Endothelial cell of umbilical vein (primary cell): ENCODE measurements at regions not wholly inside any gene's neighbourhood (a gene's known extent, or its start where the extent isn't known, plus 50 kb on each side); places are given as distances from the start of the nearest gene placed in this dataset.

ENCODE experiments used
- BruUV-seq: library from RNA; stranded (reverse); fragments of 400-500 nt; replicated peaks from 2 replicates; lab custom pipeline; 2021; lab: Mats Ljungman, UMichigan
- CTCF ChIA-PET: fragments of 300-600, 350-600 bp; sonication (Branson Sonifier 250); formaldehyde crosslinking; loops from one replicate; lab custom pipeline; 2021; ENCODE audit warnings: antibody characterized with exemption, inconsistent platforms; lab: Charles Lee
- POLR2A ChIA-PET: fragments of 300-600, 350-600 bp; sonication (Branson Sonifier 250); formaldehyde crosslinking; loops from one replicate; lab custom pipeline; 2021; ENCODE audit warnings: antibody characterized with exemption, inconsistent platforms; lab: Charles Lee
- DNase-seq: peaks from one replicate; pipeline ENCODE4 v3.0.0-alpha.2; 2011; ENCODE audit warnings: low read depth, low spot score
- FAIRE-seq: peaks from 2 replicates; lab custom pipeline; 2011; peaks lifted over from hg19 to GRCh38; lab: Jason Lieb, UNC
- H2AFZ ChIP-seq: 2 replicates; pipeline ENCODE4 v1.6.0; 2012; ENCODE audit warnings: low read depth, low read length, control low read depth, inconsistent platforms
- H3K27ac ChIP-seq: 2 replicates; pipeline ENCODE4 v1.5.1; 2011; ENCODE audit warnings: low read depth, mild to moderate bottlenecking, control low read depth, low read length, moderate library complexity; ENCODE audit not compliant: insufficient read depth
- H3K27me3 ChIP-seq, 2 experiments: 2 replicates each; pipeline versions ENCODE4 v1.6.0 to v1.6.1; 2011; ENCODE audit warnings: low read length in 2 of 2, mixed read lengths in 1 of 2; ENCODE audit not compliant: control insufficient read depth in 2 of 2, insufficient read depth in 2 of 2
- H3K36me3 ChIP-seq, 2 experiments: 2 replicates in 1 of 2; 3 replicates in 1 of 2; pipeline ENCODE4 v1.5.1; 2011; ENCODE audit warnings: low read length in 2 of 2, mild to moderate bottlenecking in 1 of 2, moderate library complexity in 1 of 2; ENCODE audit not compliant: control insufficient read depth in 2 of 2, insufficient read depth in 2 of 2; ENCODE audit errors: extremely low read depth in 1 of 2
- H3K4me1 ChIP-seq: 3 replicates; pipeline ENCODE4 v1.5.1; 2011; ENCODE audit warnings: mild to moderate bottlenecking, low read length; ENCODE audit not compliant: control insufficient read depth, insufficient read depth; ENCODE audit errors: extremely low read depth
- H3K4me2 ChIP-seq: 2 replicates; pipeline ENCODE4 v1.6.1; 2011; ENCODE audit warnings: low read length, control low read depth, mixed read lengths; ENCODE audit not compliant: insufficient read depth
- H3K4me3 ChIP-seq, 3 experiments: fragments of 200-600 bp in 1 of 3; sonication (generic), shearing (Covaris generic) in 1 of 3; replicated peaks in 1 of 3; 2 replicates each; pipeline ENCODE4 v1.5.1; 2011 to 2016; ENCODE audit warnings: control low read depth in 3 of 3, low read length in 3 of 3, mild to moderate bottlenecking in 2 of 3, inconsistent platforms in 1 of 3, low read depth in 1 of 3, moderate library complexity in 1 of 3; ENCODE audit not compliant: insufficient read depth in 1 of 3
- H3K79me2 ChIP-seq: 2 replicates; pipeline ENCODE4 v1.6.0; 2012; ENCODE audit warnings: low read length, inconsistent platforms; ENCODE audit not compliant: control insufficient read depth, insufficient read depth
- H3K9ac ChIP-seq: replicated peaks from 2 replicates; pipeline ENCODE3; 2011; ENCODE audit warnings: low read length, control low read depth; ENCODE audit not compliant: insufficient read depth; ENCODE audit errors: extremely low read depth
- H3K9me1 ChIP-seq: replicated peaks from 3 replicates; pipeline ENCODE4 v1.6.0; 2011; ENCODE audit warnings: mild to moderate bottlenecking, low read length; ENCODE audit not compliant: control insufficient read depth, insufficient read depth; ENCODE audit errors: extremely low read depth
- H3K9me3 ChIP-seq: replicated peaks from 2 replicates; pipeline ENCODE4 v1.5.1; 2012; ENCODE audit warnings: low read length, inconsistent platforms; ENCODE audit not compliant: control insufficient read depth, insufficient read depth
- H4K20me1 ChIP-seq: replicated peaks from 2 replicates; pipeline ENCODE3; 2011; ENCODE audit warnings: mild to moderate bottlenecking, low read length; ENCODE audit not compliant: control insufficient read depth, insufficient read depth; ENCODE audit errors: extremely low read depth
- EZH2 ChIP-seq: IDR thresholded peaks from 2 replicates; pipeline ENCODE4 v1.6.1; 2012; ENCODE audit warnings: borderline replicate concordance, low read depth, mild to moderate bottlenecking, moderate library complexity, low read length, inconsistent platforms; ENCODE audit not compliant: severe bottlenecking
- FOS ChIP-seq: IDR thresholded peaks from 2 replicates; pipeline ENCODE4 v1.6.1; 2011; ENCODE audit warnings: mild to moderate bottlenecking, low read length, moderate library complexity, borderline replicate concordance; ENCODE audit not compliant: insufficient read depth
- POLR2A ChIP-seq: IDR thresholded peaks from 2 replicates; pipeline ENCODE4 v1.6.1; 2012; ENCODE audit warnings: low read depth, mild to moderate bottlenecking, control low read depth, low read length
- POLR2AphosphoS5 ChIP-seq: IDR thresholded peaks from 2 replicates; pipeline ENCODE4 v1.6.1; 2012; ENCODE audit warnings: low read depth, mild to moderate bottlenecking, control low read depth, low read length, moderate library complexity; ENCODE audit not compliant: insufficient read depth
- dilution Hi-C: fragments of 300-500 bp; cut with MboI; formaldehyde crosslinking; loops from one replicate; pipeline ENCODE4 v1.15.0; 2019; ENCODE audit warnings: low sequenced_read_pairs; ENCODE audit not compliant: extremely low pct_ligation_motif_present
- intact Hi-C: fragments of 100-400 bp; cut with micrococcal nuclease; formaldehyde crosslinking; loops from one replicate; pipeline ENCODE4 v1.10.0; 2022
- TF ChIP-seq, protein P1 (sequence below): IDR thresholded peaks from 2 replicates; pipeline ENCODE4 v1.6.1; 2011; ENCODE audit not compliant: insufficient read depth, insufficient read length
- TF ChIP-seq, protein P2 (sequence below), 2 donors: IDR thresholded peaks; 1 replicate in 1 of 2; 2 replicates in 1 of 2; pipeline ENCODE4 v1.5.1; 2011; ENCODE audit warnings: low read length in 2 of 2, mild to moderate bottlenecking in 2 of 2, moderate library complexity in 2 of 2, control low read depth in 1 of 2, inconsistent platforms in 1 of 2, low read depth in 1 of 2; ENCODE audit not compliant: insufficient read depth in 1 of 2; ENCODE audit errors: extremely low read depth in 1 of 2

- no peak overlapping the region for H3K4me3 ChIP-seq
- DNase-seq (no peak), FAIRE-seq (no peak)
- no peaks in the 10 kb centered on the region for H3K4me1 ChIP-seq
- no TSS peak for BruUV-seq
- no peaks in the 10 kb centered on the region for H3K79me2 ChIP-seq
- ChIA-PET CTCF (interaction anchor here (0.9 to 4.4 kb wide), 4 partner anchors 20 to 732 kb away, joined by 3 to 41 read pairs (median 6); no protein-coding TSS in a partner anchor), POLR2A (no interaction called here)
- H2AFZ ChIP-seq = no peak overlapping the region
- no peaks in the 10 kb centered on the region for H3K9me3 ChIP-seq
- intact Hi-C loops (no loop called here), dilution Hi-C loops (no loop called here)
- H3K27ac ChIP-seq = no peak overlapping the region
- H3K4me2 ChIP-seq = no peak overlapping the region
- TF ChIP-seq, protein P1, sequence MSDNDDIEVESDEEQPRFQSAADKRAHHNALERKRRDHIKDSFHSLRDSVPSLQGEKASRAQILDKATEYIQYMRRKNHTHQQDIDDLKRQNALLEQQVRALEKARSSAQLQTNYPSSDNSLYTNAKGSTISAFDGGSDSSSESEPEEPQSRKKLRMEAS = no peak
- no peak for TF ChIP-seq EZH2
- no peak for TF ChIP-seq FOS
- TF ChIP-seq POLR2A = no peak
- no peaks in the 10 kb centered on the region for H3K36me3 ChIP-seq
- H3K27me3 ChIP-seq = peaks cover 0 to 2% of the 10 kb centered on the region in 2 experiments
- H4K20me1 ChIP-seq = no peaks in the 10 kb centered on the region
- H3K9ac ChIP-seq = no peak overlapping the region
- H3K9me1 ChIP-seq = no peaks in the 10 kb centered on the region
Observed at GRCh38 chr20:20839771-20840170, 127.3 kb upstream of the RALGAPA2 start.

- H3K9me1 ChIP-seq = no peaks in the 10 kb centered on the region
- no peak overlapping the region for H3K4me3 ChIP-seq
- no peak overlapping the region for H3K9ac ChIP-seq
- no peaks in the 10 kb centered on the region for H3K4me1 ChIP-seq
- H4K20me1 ChIP-seq = no peaks in the 10 kb centered on the region
- ChIA-PET POLR2A (no interaction called here), CTCF (interaction anchor here (0.6 to 5.3 kb wide), 20 partner anchors 9 to 778 kb away, joined by 3 to 60 read pairs (median 6); no protein-coding TSS in a partner anchor)
- TF ChIP-seq, protein P2, sequence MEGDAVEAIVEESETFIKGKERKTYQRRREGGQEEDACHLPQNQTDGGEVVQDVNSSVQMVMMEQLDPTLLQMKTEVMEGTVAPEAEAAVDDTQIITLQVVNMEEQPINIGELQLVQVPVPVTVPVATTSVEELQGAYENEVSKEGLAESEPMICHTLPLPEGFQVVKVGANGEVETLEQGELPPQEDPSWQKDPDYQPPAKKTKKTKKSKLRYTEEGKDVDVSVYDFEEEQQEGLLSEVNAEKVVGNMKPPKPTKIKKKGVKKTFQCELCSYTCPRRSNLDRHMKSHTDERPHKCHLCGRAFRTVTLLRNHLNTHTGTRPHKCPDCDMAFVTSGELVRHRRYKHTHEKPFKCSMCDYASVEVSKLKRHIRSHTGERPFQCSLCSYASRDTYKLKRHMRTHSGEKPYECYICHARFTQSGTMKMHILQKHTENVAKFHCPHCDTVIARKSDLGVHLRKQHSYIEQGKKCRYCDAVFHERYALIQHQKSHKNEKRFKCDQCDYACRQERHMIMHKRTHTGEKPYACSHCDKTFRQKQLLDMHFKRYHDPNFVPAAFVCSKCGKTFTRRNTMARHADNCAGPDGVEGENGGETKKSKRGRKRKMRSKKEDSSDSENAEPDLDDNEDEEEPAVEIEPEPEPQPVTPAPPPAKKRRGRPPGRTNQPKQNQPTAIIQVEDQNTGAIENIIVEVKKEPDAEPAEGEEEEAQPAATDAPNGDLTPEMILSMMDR (IDR thresholded peaks at IDR 0.05; ENCODE audit: extremely low read depth in 1 of 2, insufficient read depth in 1 of 2, low read depth in 1 of 2, low read length in 2 of 2) = peak; percentile 64 to 77
- TF ChIP-seq POLR2AphosphoS5 = no peak
- peak overlapping the region; percentile 38 for H3K4me2 ChIP-seq
- peak; percentile 72 for FAIRE-seq
- BruUV-seq = no TSS peak
- peaks cover 0 to 3% of the 10 kb centered on the region in 2 experiments for H3K27me3 ChIP-seq
- no peaks in the 10 kb centered on the region for H3K36me3 ChIP-seq
- H3K9me3 ChIP-seq = no peaks in the 10 kb centered on the region
- DNase-seq = peak; percentile 59
- intact Hi-C loops = loop anchor here (1.0 to 2.0 kb wide), 4 partner anchors 212 to 735 kb away; no protein-coding TSS in a partner anchor
- no peaks in the 10 kb centered on the region for H3K79me2 ChIP-seq
- H2AFZ ChIP-seq = peak overlapping the region; percentile 28
- H3K27ac ChIP-seq = no peak overlapping the region
- dilution Hi-C loops = no loop called here
Observed at GRCh38 chr20:20837574-20838021, 125.2 kb upstream of the RALGAPA2 start.
